ENCODE measurements at regions not wholly inside any gene's neighbourhood (a gene's known extent, or its start where the extent isn't known, plus 50 kb on each side); places are given as distances from the start of the nearest gene placed in this dataset.
"Not testable (repeated sequence)": the region's sequence is repeated elsewhere in the genome, so short reads cannot be mapped to it uniquely, and the experiment has no call there.

- not testable (repeated sequence) for DNase-seq
These were observed 52.3 kb upstream of the LRRC30 start for GRCh38 chr18:7178568-7178967.

- peak in 17 of 51 donors; percentile 1 to 35 (median 15) for DNase-seq
These were observed 53.7 kb upstream of the LRRC30 start for GRCh38 chr18:7177116-7177744.

DNA sequence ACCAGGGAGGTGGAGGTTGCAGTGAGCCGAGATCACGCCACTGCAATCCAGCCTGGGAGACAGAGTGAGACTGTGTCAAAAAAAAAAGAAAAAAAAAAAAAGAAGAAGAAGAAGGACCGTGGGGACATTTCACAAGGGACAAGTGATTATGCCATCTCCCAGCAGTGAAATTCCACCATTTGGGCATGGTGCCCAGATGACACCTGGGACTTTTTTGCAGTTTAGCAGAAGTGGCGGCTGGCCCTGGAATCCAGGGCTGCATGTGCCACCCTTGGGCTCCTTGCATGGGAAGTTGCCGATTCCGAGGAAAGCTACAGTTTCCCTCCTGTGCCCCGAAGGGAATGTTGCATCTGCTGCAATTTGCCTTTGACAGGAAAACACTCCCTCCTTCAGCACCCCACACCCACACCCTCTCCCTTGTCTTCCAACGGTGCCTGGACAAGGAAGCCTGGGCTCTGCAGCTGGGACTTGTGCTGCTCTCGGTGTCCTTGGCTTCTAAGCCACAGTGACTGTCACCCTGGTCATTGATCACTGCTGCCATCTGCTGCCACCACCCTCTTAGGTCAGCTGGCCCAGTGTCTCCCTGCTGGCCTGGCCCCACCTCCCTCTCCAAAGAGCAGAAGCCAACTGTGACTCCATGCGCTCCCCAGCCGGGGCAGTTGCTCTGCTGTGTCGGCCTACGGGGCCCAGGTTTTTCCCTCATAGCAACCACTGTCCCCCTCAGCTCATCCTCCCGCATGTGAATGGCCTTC, 56.4 kb upstream of the LRRC30 start:
- DNase-seq: peak in 21 of 51 donors; percentile 7 to 57 (median 13)

- no peak for DNase-seq
These were observed 55.6 kb upstream of the LAMA1 start for GRCh38 chr18:7173216-7173615.

GRCh38 chr18:7172611-7173010, 55.0 kb upstream of the LAMA1 start:
- DNase-seq: no peak

GRCh38 chr18:7170292-7170691, 52.7 kb upstream of the LAMA1 start:
- DNase-seq: peak in 1 of 51 donors; percentile 1

DNA sequence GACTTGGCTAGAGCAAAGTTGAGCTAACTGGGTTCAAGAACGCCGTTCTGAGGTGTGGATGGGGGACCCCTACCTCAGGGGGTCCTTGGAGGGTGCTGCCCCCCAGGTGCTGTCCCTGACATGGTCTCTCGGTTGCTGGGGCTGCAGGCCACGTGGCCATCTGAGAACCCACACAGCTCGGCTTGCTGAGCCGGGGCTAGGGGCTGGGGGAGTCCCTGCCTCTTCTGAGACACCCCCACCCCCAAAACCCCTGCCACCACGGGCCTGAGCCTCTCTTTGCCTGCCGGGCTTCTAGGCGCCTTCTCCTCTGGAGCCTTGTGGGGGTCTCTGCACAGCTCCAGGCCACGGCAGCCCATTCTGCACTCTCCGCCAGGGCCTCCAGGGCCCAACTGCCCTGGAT, 52.0 kb upstream of the LAMA1 start:
- DNase-seq: no peak

- no peak for DNase-seq
These were observed 50.8 kb upstream of the LAMA1 start for GRCh38 chr18:7168408-7168807.
